Endothelial cell of hepatic sinusoid (primary cell): ENCODE measurements at regions not wholly inside any gene's neighbourhood (a gene's known extent, or its start where the extent isn't known, plus 50 kb on each side); places are given as distances from the start of the nearest gene placed in this dataset.
"Not testable (repeated sequence)": the region's sequence is repeated elsewhere in the genome, so short reads cannot be mapped to it uniquely, and the experiment has no call there.

Experiments used
- in situ Hi-C: cut with HindIII; loops from 2 replicates; pipeline ENCODE4 v1.10.0; 2017; ENCODE audit warnings: low sequenced_read_pairs

DNA sequence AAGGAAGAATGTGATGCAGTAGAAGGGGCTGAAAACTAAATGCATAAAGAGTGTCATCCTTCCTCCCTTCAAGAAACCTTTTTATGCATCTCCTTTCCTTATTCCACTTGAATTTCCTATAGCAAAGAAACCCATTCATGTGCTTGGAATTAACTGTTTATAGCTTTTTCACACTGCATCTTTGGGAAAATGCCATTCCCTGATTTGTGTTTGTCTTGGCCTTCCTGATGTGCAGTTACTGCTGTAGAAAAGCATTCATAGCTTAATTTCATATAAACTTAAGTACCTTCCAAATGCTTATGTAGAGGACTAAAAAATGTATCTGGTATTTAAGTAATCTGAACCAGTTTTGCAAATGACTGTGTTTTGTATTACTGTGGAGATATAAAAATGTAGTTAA, 61.8 kb downstream of the SDR9C7 start:
- in situ Hi-C loops = no loop called here

DNA sequence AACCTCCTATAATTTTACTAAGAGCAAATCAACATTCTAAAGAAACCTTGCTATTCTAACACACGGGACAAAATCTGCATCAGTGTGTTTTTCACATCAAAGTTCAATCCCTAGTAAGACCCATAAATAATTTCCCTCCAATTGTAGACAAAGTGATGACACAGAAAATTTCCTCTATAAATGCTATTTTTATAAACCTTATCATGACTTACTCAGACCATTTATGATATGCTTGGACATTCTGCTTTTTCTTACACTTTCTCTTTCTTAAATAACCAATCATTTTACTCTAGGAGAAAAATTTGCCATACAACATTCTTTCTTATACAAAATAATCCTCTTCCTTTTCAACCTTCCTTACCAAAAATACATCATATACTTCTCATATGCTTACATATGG, 67.0 kb downstream of the SDR9C7 start:
- in situ Hi-C loops = no loop called here

- in situ Hi-C loops = no loop called here
These were observed 67.7 kb downstream of the SDR9C7 start for GRCh38 chr12:56866493-56866892.

- in situ Hi-C loops = no loop called here
These were observed 69.9 kb downstream of the SDR9C7 start for GRCh38 chr12:56864318-56864717.

- in situ Hi-C loops = no loop called here
These were observed 70.4 kb downstream of the SDR9C7 start for GRCh38 chr12:56863789-56864188.

- in situ Hi-C loops = no loop called here
These were observed 71.9 kb downstream of the SDR9C7 start for GRCh38 chr12:56862264-56862663.

DNA sequence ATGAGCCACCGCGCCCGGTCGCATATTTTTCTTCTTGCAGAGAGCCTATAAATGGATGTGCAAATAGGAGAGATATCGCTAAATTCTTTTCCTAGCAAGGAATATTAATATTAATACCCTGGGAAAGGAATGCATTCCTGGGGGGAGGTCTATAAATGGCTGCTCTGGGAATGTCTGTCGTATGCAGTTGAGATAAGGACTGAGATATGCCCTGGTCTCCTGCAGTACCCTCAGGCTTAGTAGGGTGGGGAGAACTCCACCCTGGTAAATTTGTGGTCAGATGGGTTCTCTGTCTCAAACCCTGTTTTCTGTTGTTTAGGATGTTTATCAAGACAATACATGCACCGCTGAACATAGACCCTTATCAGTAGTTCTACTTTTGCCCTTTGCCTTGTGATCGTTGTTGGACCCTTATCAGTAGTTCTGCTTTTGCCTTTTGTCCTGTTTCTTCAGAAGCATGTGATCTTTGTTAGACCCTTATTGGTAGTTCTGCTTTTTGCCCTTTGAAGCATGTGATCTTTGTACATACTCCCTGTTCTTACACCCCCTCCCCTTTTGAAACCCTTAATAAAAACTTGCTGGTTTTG, 80.7 kb downstream of the SDR9C7 start:
- in situ Hi-C loops = not testable (repeated sequence)

GRCh38 chr12:56851462-56851861, 82.7 kb downstream of the SDR9C7 start:
- in situ Hi-C loops = no loop called here

- in situ Hi-C loops = loop anchor here (5.0 kb wide), 1 partner anchor 34 kb away; no protein-coding TSS in a partner anchor
These were observed 77.8 kb downstream of the HSD17B6 start for GRCh38 chr12:56840922-56841321.

DNA sequence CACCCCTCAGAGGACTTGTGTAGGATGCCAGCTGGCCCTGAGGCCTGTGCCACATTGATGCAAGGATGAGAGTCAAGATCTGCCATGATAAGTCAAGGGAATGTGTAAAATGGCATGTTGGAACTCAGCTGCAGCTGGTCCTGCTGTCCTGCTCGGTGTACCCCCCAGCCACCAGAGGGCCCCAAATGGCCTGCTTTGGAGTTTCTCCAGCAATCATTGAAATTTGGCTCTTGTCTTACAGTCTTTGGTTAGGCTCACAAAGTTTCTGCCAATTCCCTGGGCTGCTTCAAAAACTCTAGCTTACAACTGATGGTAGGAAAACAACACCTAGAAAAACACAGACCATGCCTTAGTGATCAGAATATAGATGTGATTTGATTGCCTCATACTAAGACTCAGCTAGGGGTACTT, 76.8 kb downstream of the HSD17B6 start:
- in situ Hi-C loops = loop anchor here (5.0 kb wide), 1 partner anchor 33 kb away; no protein-coding TSS in a partner anchor

DNA sequence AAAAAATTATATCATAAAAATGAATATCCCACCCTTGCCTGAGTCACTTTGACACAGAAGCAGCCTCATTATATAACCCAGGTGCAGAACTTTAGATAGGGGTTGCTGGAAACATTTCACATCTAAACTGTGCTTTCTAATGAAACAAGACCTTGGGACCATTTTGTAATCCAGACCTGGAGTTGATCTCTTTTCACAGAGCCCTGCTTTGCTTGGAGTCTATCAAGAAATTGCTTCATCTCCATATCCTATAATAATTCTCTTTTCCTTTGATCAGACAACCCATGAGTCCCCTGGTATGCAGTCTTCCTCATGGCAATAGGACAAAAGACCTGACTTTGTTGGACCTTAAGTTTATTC, 76.3 kb downstream of the HSD17B6 start:
- in situ Hi-C loops = no loop called here

DNA sequence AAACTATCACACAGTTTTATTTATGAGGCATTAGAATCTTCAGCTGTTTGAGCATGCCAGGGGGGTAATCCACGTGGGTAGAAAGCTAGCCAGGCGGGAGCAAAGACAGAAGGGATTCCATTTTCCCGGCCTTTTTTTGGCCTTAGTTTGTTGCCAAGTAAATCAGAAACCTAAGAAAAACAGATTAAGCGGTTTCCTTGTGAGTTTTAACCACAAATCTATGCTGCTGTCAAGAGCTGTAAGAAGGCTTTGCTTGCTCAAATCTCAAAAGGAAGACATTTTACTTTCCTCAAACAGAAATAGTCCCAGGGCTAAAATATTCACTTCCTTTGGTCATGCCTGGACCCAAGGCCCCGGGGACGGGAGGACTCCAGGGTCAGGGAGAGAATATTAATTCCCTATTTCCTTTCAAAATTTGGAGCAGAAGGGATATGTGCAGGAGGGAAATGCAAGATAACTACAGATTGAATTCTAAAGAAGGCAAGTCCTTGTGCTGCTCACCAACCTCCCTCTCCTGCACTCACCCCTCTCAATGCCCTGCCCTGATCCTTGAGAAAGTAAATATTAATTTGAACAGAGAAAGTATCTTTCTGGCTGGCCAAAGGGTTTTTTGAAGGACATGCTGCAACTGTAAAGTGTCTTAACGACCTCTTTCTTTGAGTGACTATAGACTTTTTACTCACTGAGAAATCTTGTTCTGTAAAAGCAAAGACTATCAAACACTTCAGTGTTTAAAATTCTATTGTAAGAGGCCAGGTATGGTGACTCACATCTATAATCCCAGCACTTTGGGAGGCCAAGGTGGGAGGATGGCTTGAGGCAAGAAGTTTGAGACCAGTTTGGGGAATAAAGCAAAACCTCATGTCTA, 75.7 kb downstream of the HSD17B6 start:
- in situ Hi-C loops = no loop called here
